ENCODE measurements at regions not wholly inside any gene's neighbourhood (a gene's known extent, or its start where the extent isn't known, plus 50 kb on each side); places are given as distances from the start of the nearest gene placed in this dataset.

DNA sequence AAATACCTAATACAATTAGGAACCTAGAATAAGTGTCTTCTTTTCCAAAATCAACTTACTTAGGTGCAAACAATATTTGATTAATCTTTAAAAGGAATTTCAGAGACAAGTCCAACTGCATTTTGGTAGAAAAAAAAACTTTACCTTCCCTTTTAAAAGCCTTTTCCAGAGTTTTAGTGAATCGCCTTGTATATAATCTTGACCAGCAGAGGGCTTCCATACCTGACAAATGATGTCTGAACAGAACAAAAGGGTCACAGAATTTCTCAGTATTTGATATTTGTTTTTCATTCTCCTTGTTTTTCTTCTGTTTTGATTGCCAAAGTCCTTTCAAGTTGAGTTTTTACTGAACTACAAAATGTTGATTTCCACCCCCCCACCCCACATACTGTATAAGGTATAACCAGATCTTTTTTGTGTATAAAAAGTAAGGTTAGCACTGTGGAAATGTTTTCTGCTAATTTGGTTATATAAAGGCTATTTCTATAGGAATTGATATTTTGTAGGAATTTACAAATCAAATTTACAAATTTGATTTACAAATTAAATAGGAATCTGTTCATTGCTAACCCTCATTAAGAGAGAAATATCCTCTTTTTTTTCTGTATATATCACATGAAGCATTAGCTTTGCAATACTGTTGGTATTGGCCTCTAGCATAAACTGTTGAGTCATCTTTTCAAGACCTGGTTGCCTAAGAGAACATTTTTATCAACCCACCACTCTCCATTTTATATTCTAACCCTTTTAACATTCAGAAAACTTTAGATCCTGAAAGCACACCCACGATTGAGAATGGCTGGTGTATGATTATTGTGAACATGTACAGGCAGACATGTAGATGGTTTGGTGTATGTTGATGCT is 464.1 kb upstream of the RARB start:
- peak; percentile 18 for DNase-seq (ENCODE audit: extremely low read depth, low read depth)

- no peak for DNase-seq (ENCODE audit: extremely low read depth, low read depth)
Measured at GRCh38 chr3:24965706-24966385, 462.2 kb upstream of the RARB start.

DNA sequence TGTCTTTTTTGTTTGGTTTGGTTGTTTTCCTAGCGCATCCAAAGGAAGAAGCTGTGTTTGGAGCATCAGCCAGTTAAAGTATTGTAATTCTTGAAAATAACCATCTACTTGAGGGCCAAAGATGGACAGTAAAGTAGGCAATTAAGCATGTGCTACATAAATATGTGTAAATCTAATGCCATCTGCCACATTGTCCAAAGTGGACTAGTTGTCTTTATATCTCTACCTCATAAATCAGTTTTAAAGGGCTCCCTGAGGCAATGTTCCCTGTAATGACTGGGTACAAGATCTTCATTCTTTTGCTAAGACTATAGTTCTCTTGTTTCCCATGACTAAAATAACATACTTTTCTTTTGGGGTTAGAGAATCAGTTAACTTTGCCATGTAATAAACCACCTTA is 460.0 kb upstream of the RARB start:
- DNase-seq (ENCODE audit: extremely low read depth, low read depth), result no peak

DNA sequence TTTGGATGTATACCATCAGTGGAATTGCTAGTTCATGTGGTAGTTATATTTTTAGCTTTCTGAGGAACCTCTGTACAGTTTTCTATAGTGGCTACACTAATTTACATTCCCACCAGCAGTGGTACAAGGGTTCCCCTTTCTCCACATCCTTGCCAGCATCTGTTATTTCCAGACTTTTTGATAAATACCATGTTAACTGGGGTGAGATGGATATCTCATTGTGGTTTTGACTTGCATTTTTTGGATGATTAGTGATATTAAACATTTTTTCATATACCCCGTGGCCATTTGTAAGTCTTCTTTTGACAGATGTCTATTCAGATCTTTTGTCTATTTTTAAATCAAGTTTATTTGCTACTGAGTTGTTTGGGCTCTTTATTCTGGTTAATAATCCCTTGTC is 455.6 kb upstream of the RARB start:
- no peak for DNase-seq (ENCODE audit: extremely low read depth, low read depth)

- no peak for DNase-seq (ENCODE audit: extremely low read depth, low read depth)
Measured at GRCh38 chr3:24981309-24981708, 446.8 kb upstream of the RARB start.

DNA sequence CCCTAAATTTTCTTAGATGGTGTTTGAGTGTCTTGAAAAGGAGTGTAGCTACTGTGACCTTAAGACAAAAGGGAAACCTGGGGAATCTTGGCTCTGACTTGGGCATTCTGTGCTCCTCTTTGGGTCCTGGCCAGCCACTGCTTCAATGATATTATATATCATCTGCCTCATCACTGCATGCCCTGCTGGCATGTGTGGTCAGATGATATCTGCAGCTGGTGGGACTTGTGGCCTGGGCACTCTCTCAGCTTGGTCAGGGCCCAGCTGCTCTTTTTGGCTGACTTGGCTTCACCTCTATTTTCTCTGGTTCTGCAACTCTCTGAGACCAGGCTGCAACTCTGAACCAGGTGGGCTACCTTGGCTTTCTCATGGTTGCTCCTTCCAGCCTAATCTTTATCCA is 446.1 kb upstream of the RARB start:
- DNase-seq (ENCODE audit: extremely low read depth, low read depth), result no peak

- DNase-seq (ENCODE audit: extremely low read depth, low read depth), result no peak
Measured at GRCh38 chr3:24985668-24986067, 442.4 kb upstream of the RARB start.

DNA sequence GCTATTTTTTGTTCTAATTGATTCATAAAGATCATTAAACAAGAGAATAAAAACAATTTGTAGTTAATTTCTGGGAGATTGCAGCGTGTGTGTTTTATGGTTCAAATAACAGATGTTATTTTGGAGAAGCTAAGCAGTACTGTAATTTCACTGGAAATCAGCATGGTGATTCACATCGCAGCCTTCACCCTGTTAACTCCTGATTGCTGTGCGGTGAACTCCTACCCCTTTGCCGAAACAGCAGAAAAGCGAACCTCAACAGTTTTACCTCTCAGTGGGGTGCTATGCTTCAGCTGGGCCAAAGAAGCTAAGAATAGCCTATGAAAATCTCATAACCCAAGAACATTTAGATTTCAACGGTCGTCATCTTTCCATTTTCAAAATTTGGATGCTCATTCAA is 441.5 kb upstream of the RARB start:
- no peak for DNase-seq (ENCODE audit: extremely low read depth, low read depth)

- DNase-seq (ENCODE audit: extremely low read depth, low read depth), result no peak
Measured at GRCh38 chr3:24999357-24999756, 428.7 kb upstream of the RARB start.

DNA sequence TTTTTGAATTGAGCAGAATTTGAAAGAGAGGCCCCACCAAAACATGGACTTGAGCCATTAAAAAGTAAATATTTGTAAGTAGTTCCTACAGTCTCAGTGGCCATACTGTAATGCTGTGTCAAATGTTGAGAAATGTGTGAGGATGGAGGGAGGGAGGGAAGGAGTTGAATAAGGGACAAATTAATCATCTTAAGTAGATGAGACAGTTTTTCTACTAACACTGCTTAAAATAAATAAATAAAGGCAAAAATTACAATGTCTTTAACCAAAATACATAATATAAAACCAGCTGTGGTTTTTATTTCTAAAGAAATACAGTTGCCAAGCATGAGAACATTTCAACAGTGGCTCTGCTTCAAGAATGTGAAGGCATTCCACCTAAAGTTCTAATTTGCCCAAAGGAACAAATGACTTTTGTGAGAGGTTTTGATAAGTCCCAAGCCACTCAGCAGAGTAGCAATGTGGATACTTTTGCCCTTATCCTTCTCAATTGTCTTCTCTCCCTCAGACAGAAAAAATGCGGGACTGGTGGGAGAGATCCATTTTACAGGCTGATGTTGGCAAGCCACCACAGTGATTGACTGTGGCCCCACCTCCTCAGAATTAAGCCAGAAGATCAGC is 427.0 kb upstream of the RARB start:
- no peak for DNase-seq (ENCODE audit: extremely low read depth, low read depth)

DNA sequence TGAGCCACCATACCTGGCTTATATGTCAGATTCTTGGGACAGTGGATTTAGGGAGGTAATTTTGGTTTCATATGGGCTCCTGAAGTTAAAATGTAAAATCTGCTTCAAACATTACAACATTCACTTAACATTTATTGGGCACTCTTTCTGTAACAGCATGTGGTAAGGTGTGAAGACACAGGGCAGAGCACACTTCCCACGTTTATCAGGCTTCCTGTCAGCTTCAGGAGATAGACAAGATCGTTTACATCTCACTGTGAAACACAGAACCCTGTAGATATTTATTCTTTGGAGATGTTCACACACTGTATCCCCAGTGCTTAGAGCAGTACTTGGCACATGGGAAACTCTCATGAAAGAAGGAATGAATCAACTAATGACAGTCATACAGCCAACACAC is 426.0 kb upstream of the RARB start:
- DNase-seq (ENCODE audit: extremely low read depth, low read depth), result no peak

DNA sequence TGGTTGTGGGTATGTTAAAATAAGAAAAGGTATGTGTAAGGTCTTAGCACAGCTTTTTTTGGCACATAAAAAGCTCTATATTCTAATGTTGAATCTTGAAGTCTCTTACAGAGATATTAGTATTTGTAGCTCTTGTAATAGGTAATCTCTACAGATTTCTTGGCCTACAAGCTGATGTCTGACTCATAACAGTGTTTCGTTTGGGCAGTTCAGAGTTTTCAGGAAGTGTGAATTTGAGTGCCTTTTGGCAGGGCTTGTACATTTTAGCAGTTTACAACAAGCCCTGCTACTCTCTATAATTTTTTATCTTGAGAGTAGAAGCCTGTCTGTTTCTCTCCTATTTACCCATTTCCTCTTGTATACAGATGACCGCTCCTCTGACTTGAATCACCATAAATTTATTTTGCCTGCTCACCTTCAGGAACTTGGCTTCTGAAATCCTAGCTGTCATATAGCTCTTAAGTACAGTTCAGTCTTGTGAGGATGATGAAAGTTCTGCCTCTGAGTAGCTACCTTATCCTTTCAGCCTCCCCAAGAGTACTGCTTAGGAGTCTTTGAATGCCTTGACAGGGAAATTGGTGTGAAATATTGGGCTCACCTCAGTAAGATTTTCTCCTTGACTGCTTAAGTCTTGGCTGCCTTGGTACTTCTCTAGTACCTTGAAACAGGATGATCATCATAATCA is 419.9 kb upstream of the RARB start:
- no peak for DNase-seq (ENCODE audit: extremely low read depth, low read depth)

DNA sequence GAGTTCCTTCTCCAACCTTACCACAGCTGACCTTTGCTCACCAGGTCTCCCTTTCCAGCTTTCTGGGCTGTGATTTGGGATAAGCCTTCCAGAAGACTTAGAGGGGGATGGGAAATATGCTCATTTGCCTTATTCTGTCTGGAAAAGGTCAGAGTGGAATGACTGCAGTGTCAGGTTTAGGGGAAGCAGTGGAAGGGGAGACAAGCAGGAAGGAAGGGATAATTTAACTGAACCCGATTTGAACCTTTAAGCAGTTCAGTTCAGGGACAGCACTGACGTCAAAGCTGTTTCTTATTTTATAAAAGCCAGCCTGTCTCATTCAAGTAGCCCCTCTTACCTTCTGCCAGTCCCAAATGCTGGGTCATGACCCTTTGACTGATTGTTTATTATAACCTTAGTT is 418.4 kb upstream of the RARB start:
- no peak for DNase-seq (ENCODE audit: extremely low read depth, low read depth)

DNA sequence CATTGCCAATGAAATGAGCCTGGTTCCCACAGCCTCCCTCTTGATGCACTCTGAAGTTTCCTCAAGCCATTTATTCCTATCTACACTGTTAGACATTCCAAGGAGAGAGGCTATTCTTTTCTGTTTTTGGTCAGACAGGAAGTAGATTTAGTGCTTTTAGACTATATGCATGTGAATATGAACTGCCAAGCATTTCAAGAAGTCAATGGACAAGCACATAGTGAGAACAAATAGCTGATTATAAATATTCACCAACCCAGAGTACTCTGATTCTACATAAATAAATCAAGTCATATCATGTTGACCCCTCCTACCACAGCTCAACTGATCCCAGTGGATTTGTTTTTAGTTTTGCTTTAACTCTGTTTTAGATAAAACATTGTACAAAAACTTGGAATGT is 412.5 kb upstream of the RARB start:
- DNase-seq (ENCODE audit: extremely low read depth, low read depth), result no peak

DNA sequence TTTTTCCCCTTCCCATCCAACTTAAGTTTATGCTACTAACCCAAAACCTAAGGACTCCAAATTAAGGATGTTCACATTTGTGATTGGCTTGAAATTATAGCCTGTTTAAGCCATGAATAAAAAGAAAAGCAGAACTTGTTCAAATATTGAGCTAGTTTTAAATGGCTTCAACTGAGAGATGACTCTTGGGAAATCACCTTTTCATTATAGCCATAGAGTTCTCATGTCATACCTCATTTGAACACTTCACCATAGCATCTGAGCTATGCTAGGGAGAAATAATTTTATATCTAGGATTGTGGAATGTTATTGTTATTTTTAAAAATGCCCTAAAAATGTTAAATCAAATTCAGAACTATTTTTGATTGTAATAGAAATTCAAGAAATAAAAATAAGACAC is 409.2 kb upstream of the RARB start:
- DNase-seq (ENCODE audit: extremely low read depth, low read depth), result no peak

DNA sequence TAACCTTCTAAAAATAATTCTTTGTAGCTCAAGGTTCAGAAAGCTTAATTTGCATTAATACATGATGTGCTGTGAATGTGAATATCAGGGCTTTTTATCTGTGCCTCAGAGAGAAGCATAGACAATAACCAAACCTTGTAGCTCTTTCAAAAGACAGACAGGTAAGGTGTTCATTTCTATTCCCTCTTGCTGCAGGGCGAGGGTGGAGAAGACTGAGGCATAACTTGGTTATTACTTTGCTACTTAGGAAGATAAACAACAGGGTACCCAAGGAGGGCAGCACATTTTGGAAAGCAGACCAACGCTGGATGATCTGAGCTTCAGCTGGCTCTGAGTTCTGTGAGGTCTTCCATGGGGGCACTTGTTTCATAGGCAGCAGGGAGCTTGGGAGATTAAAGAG is 408.6 kb upstream of the RARB start:
- DNase-seq (ENCODE audit: extremely low read depth, low read depth), result no peak

GRCh38 chr3:25021816-25022215 is 406.2 kb upstream of the RARB start:
- DNase-seq (ENCODE audit: extremely low read depth, low read depth), result peak; percentile 9

DNA sequence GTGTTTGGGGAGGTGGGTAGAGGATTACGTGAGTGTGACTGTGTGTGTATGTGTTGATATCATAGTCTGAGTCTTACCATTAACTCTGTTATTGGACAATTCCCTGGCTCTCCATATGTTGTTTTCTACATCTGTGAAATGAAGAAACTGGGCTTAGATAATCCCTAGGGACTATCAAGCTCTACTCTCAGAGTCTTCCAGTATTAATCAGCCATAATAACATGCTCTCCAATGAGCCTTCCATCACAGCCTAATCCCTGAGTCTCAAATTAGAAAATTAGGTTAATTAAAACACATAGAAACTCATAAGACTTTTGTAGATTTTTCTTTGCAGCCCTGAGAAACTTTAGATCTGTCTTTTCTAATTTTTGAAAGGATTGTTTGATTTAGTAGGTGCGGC is 404.2 kb upstream of the RARB start:
- DNase-seq (ENCODE audit: extremely low read depth, low read depth), result no peak

DNA sequence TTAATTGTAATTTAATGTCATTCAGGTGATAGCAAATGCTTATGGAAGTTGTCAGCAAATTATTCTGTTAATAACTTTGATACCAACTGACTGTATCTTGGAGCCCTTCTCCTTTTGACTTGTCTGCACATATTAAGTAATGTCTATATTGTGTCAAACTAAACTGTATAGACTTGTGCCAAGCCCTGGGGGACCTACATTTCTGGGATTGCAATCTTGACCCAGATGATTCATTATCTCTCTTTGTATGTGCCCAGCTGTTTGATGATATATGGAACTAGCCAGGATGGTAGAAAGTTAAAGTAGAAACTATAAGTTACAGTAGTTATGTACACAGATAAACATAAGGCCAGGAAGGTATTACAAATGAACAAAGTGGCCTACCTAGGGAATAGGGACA is 402.8 kb upstream of the RARB start:
- DNase-seq (ENCODE audit: extremely low read depth, low read depth), result no peak

DNA sequence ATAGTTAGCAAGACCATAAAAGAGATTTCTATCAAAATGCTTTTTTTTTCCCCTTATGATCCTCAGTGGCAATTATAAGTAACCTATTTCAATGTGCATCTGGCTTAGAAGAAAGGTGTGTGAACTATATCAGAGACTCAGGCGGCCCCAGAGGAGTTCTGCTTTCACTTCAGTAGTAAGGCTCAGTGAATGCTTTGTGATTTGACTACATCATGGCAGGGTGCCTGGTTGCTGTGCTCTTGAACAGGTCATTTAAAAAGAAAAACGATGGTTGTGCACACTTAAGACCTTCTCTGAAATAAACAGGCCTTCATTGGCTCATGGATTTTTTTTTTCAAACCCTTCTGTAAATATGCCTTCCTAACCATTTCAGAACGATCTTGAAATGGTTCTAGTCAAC is 400.4 kb upstream of the RARB start:
- DNase-seq (ENCODE audit: extremely low read depth, low read depth), result no peak

DNA sequence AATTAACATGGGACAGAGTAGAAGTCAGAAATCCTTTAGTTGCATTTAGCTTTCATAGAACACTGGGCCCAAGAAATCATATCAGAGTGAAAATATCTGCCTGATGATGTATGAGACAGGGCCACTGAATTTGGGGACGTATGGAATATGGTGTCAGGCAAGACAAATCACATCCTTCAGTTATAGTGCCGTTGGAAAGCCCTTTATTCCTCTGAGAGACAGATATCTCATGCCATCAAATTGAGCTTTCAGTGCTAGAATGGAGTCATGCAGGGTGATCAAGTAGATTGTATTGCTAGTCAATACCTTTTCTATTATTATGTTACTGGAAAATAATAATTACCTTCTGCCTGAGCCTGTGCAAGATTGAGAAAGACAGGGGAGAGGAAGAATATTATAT is 398.2 kb upstream of the RARB start:
- DNase-seq (ENCODE audit: extremely low read depth, low read depth), result no peak

Data from NCI-H460 (cell line).